ENCODE measurements at regions not wholly inside any gene's neighbourhood (a gene's known extent, or its start where the extent isn't known, plus 50 kb on each side); places are given as distances from the start of the nearest gene placed in this dataset.
"Not testable (repeated sequence)": the region's sequence is repeated elsewhere in the genome, so short reads cannot be mapped to it uniquely, and the experiment has no call there.

- no peak overlapping the region for H3K4me3 Mint-ChIP-seq
- no peak for DNase-seq (ENCODE audit: extremely low spot score, unreplicated experiment)
- no peaks in the 10 kb centered on the region for H3K4me1 Mint-ChIP-seq (ENCODE audit: unreplicated experiment)
- TF ChIP-seq CTCF (conservative IDR thresholded peaks at IDR 0.05) = no peak
- no peak overlapping the region for H3K27ac Mint-ChIP-seq
- no peaks in the 10 kb centered on the region for H3K27me3 Mint-ChIP-seq
- H3K36me3 Mint-ChIP-seq = no peaks in the 10 kb centered on the region
- no peaks in the 10 kb centered on the region for H3K9me3 Mint-ChIP-seq
Observed at GRCh38 chr6:66289889-66290288, 582.9 kb upstream of the EYS start.

- Mint-ChIP-seq H3K4me1 (ENCODE audit: unreplicated experiment) (no peaks in the 10 kb centered on the region), H3K27me3 (no peaks in the 10 kb centered on the region), H3K27ac (no peak overlapping the region), H3K4me3 (no peak overlapping the region), H3K9me3 (no peaks in the 10 kb centered on the region), H3K36me3 (no peaks in the 10 kb centered on the region)
- TF ChIP-seq CTCF (conservative IDR thresholded peaks at IDR 0.05) = no peak
- no peak for DNase-seq (ENCODE audit: extremely low spot score, unreplicated experiment)
Observed at GRCh38 chr6:66278115-66278514, 571.1 kb upstream of the EYS start.

GRCh38 chr6:66277400-66277799 is 570.4 kb upstream of the EYS start:
- Mint-ChIP-seq H3K27ac (no peak overlapping the region), H3K36me3 (no peaks in the 10 kb centered on the region), H3K4me1 (ENCODE audit: unreplicated experiment) (no peaks in the 10 kb centered on the region), H3K4me3 (no peak overlapping the region), H3K9me3 (no peaks in the 10 kb centered on the region), H3K27me3 (no peaks in the 10 kb centered on the region)
- no peak for DNase-seq (ENCODE audit: extremely low spot score, unreplicated experiment)
- TF ChIP-seq CTCF (conservative IDR thresholded peaks at IDR 0.05) = no peak

GRCh38 chr6:66265737-66266136 is 558.7 kb upstream of the EYS start:
- no peaks in the 10 kb centered on the region for H3K9me3 Mint-ChIP-seq
- H3K27me3 Mint-ChIP-seq = no peaks in the 10 kb centered on the region
- H3K36me3 Mint-ChIP-seq = no peaks in the 10 kb centered on the region
- no peak for DNase-seq (ENCODE audit: extremely low spot score, unreplicated experiment)
- H3K27ac Mint-ChIP-seq = no peak overlapping the region
- no peak for TF ChIP-seq CTCF (conservative IDR thresholded peaks at IDR 0.05)
- no peaks in the 10 kb centered on the region for H3K4me1 Mint-ChIP-seq (ENCODE audit: unreplicated experiment)
- H3K4me3 Mint-ChIP-seq = no peak overlapping the region

- no peaks in the 10 kb centered on the region for H3K4me1 Mint-ChIP-seq (ENCODE audit: unreplicated experiment)
- TF ChIP-seq CTCF (conservative IDR thresholded peaks at IDR 0.05) = no peak
- no peak overlapping the region for H3K27ac Mint-ChIP-seq
- H3K36me3 Mint-ChIP-seq = no peaks in the 10 kb centered on the region
- H3K4me3 Mint-ChIP-seq = no peak overlapping the region
- H3K27me3 Mint-ChIP-seq = no peaks in the 10 kb centered on the region
- no peaks in the 10 kb centered on the region for H3K9me3 Mint-ChIP-seq
- no peak for DNase-seq (ENCODE audit: extremely low spot score, unreplicated experiment)
Observed at GRCh38 chr6:66264376-66264775, 557.4 kb upstream of the EYS start.

- H3K4me3 Mint-ChIP-seq; H3K4me1 Mint-ChIP-seq (ENCODE audit: unreplicated experiment); DNase-seq (ENCODE audit: extremely low spot score, unreplicated experiment); H3K27ac Mint-ChIP-seq; H3K27me3 Mint-ChIP-seq; H3K36me3 Mint-ChIP-seq: not testable (repeated sequence)
- H3K9me3 Mint-ChIP-seq = peaks cover 12% of the 10 kb centered on the region
Observed at GRCh38 chr6:66258731-66259487, 551.9 kb upstream of the EYS start.
